ENCODE measurements at regions not wholly inside any gene's neighbourhood (a gene's known extent, or its start where the extent isn't known, plus 50 kb on each side); places are given as distances from the start of the nearest gene placed in this dataset.

DNA sequence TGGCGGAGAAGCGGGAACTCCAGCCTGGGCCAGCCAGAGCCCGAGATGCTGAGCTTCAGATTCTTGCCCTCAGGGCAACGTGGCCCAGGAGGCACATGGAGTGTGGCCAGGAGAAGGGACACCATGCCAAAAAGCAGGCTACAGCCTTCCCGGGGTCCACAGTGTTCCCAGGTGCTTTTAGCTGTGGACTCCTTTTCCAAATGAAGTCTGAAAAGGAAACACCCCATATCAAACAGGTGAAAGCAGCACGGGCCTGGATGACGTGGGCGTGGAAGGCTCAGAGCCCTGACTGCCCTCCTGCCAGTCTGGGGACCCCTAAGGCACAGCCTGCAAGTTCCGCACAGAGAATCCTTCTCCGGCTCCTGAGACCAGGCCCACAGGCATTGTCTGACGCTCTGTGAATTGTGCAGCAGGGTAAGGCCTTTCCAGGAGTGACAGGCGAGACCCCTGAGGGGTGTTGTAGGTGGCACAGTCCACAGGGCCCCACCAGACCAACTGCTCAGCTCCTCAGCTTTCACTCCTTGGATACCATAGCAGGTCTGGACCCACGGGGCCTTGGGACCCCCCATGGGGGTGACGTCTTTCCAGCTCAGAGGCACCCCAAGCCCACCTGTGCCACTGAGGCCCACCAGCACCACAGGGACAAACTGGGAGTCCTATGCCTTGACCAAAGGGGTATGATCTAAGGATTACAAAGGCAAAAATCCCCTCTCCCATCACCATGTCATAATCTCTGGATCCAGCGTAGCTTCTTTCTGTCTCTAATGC, 69.6 kb upstream of the RAB6C start:
- intact Hi-C loops (cut with micrococcal nuclease), result no loop called here
- TF ChIP-seq EZH2 (IDR thresholded peaks at IDR 0.05; ENCODE audit: low read length, unreplicated experiment) (no peak), EZH2phosphoT487 (IDR thresholded peaks at IDR 0.05; ENCODE audit: borderline replicate concordance, low read length) (no peak)
- TF ChIP-seq, protein P1, sequence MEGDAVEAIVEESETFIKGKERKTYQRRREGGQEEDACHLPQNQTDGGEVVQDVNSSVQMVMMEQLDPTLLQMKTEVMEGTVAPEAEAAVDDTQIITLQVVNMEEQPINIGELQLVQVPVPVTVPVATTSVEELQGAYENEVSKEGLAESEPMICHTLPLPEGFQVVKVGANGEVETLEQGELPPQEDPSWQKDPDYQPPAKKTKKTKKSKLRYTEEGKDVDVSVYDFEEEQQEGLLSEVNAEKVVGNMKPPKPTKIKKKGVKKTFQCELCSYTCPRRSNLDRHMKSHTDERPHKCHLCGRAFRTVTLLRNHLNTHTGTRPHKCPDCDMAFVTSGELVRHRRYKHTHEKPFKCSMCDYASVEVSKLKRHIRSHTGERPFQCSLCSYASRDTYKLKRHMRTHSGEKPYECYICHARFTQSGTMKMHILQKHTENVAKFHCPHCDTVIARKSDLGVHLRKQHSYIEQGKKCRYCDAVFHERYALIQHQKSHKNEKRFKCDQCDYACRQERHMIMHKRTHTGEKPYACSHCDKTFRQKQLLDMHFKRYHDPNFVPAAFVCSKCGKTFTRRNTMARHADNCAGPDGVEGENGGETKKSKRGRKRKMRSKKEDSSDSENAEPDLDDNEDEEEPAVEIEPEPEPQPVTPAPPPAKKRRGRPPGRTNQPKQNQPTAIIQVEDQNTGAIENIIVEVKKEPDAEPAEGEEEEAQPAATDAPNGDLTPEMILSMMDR (conservative IDR thresholded peaks at IDR 0.05; ENCODE audit: low read depth, low read length), result no peak
- ATAC-seq (no peak), DNase-seq (no peak)
- Histone ChIP-seq H3K9me3 (ENCODE audit: low read length) (no peaks in the 10 kb centered on the region), H3K27ac (ENCODE audit: low read length) (no peak overlapping the region), H2AFZ (ENCODE audit: low read length) (no peak overlapping the region), H3K4me2 (ENCODE audit: low read length) (no peak overlapping the region), H3K4me1 (ENCODE audit: insufficient read depth, low read length) (no peaks in the 10 kb centered on the region), H3F3A (ENCODE audit: low read length, unreplicated experiment) (no peaks in the 10 kb centered on the region), H3K27me3 (ENCODE audit: low read length) (peaks cover 59% of the 10 kb centered on the region), H3K79me2 (ENCODE audit: low read length) (no peaks in the 10 kb centered on the region), H4K20me1 (ENCODE audit: low read length) (no peaks in the 10 kb centered on the region), H3K9ac (ENCODE audit: low read length) (no peak overlapping the region), H3K4me3 (ENCODE audit: low read length) (no peak overlapping the region), H3K9me2 (replicated peaks; ENCODE audit: low read length) (no peaks in the 10 kb centered on the region), H3K36me3 (ENCODE audit: low read depth, low read length) (no peaks in the 10 kb centered on the region)
- no TSS peak for BruUV-seq (replicated peaks)
- CTCF ChIA-PET, result no interaction called here
- POLR2A ChIA-PET (ENCODE audit: unreplicated experiment), result no interaction called here

DNA sequence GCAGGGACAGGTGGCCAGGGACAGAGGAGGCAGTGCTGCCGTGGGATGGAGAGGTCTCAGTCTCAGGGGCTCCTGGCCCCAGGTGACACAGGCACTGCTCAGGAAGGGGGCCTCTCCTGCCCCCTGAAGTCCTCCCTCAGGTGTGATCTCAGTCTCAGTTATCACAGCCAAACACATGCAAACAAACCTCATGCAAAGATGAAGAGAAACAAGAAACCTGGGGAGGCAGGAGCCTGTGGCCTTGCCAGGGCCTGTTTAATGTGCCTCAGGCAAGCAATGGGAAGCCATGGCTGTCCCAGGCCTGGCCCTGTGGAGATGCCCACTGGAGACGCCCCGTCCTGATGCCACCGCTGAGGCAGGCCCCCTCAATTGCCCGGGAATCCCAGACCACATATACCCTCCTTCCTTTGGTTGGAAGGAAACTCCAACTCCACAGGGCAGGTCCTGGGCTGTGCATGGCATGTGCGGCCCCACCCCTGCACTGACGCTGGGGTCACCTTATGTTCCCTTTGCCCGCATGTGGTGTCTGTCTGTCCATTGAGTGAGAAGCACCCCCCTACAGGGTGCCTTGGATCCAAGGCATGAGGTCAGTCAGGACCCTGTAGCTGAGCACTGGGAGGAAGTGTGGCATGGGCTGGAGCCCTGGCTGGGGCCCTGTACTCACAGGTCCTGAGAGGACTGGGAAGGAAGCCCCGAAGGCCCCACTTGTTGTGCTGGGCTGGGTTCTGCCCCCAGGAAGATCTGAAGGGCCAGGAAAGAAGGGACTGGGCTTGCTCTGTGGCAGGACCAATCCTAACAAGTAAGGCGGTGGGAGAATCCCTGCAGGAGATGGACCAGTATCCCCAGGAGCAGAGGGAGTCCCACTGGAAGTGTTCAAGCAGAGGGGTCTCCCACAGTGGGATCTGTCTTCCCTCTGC, 68.8 kb upstream of the RAB6C start:
- no peaks in the 10 kb centered on the region for H3F3A ChIP-seq (ENCODE audit: low read length, unreplicated experiment)
- peaks cover 50% of the 10 kb centered on the region for H3K27me3 ChIP-seq (ENCODE audit: low read length)
- H2AFZ ChIP-seq (ENCODE audit: low read length), result no peak overlapping the region
- H3K79me2 ChIP-seq (ENCODE audit: low read length), result no peaks in the 10 kb centered on the region
- no peak overlapping the region for H3K9ac ChIP-seq (ENCODE audit: low read length)
- BruUV-seq (replicated peaks), result no TSS peak
- intact Hi-C loops (cut with micrococcal nuclease), result no loop called here
- no peak overlapping the region for H3K4me3 ChIP-seq (ENCODE audit: low read length)
- H3K9me3 ChIP-seq (ENCODE audit: low read length), result no peaks in the 10 kb centered on the region
- no peak for ATAC-seq
- no peak overlapping the region for H3K4me2 ChIP-seq (ENCODE audit: low read length)
- H3K27ac ChIP-seq (ENCODE audit: low read length), result no peak overlapping the region
- TF ChIP-seq EZH2 (IDR thresholded peaks at IDR 0.05; ENCODE audit: low read length, unreplicated experiment) (no peak), EZH2phosphoT487 (IDR thresholded peaks at IDR 0.05; ENCODE audit: borderline replicate concordance, low read length) (no peak)
- DNase-seq, result no peak
- H3K36me3 ChIP-seq (ENCODE audit: low read depth, low read length), result no peaks in the 10 kb centered on the region
- CTCF ChIA-PET, result no interaction called here
- no peaks in the 10 kb centered on the region for H3K9me2 ChIP-seq (replicated peaks; ENCODE audit: low read length)
- POLR2A ChIA-PET (ENCODE audit: unreplicated experiment), result no interaction called here
- H3K4me1 ChIP-seq (ENCODE audit: insufficient read depth, low read length), result no peaks in the 10 kb centered on the region
- no peaks in the 10 kb centered on the region for H4K20me1 ChIP-seq (ENCODE audit: low read length)

- no TSS peak for BruUV-seq (replicated peaks)
- H3K36me3 ChIP-seq (ENCODE audit: low read depth, low read length), result no peaks in the 10 kb centered on the region
- H3K9ac ChIP-seq (ENCODE audit: low read length), result no peak overlapping the region
- H3K9me3 ChIP-seq (ENCODE audit: low read length), result no peaks in the 10 kb centered on the region
- no peak overlapping the region for H3K4me2 ChIP-seq (ENCODE audit: low read length)
- ChIA-PET CTCF (no interaction called here), POLR2A (ENCODE audit: unreplicated experiment) (no interaction called here)
- H2AFZ ChIP-seq (ENCODE audit: low read length), result no peak overlapping the region
- no peak overlapping the region for H3K4me3 ChIP-seq (ENCODE audit: low read length)
- H3K27me3 ChIP-seq (ENCODE audit: low read length), result peaks cover 42% of the 10 kb centered on the region
- intact Hi-C loops (cut with micrococcal nuclease), result no loop called here
- no peaks in the 10 kb centered on the region for H3K79me2 ChIP-seq (ENCODE audit: low read length)
- H3K4me1 ChIP-seq (ENCODE audit: insufficient read depth, low read length), result no peaks in the 10 kb centered on the region
- no peak overlapping the region for H3K27ac ChIP-seq (ENCODE audit: low read length)
- DNase-seq (no peak), ATAC-seq (no peak)
- no peaks in the 10 kb centered on the region for H4K20me1 ChIP-seq (ENCODE audit: low read length)
- H3K9me2 ChIP-seq (replicated peaks; ENCODE audit: low read length), result no peaks in the 10 kb centered on the region
- H3F3A ChIP-seq (ENCODE audit: low read length, unreplicated experiment), result no peaks in the 10 kb centered on the region
- TF ChIP-seq EZH2 (IDR thresholded peaks at IDR 0.05; ENCODE audit: low read length, unreplicated experiment) (no peak), EZH2phosphoT487 (IDR thresholded peaks at IDR 0.05; ENCODE audit: borderline replicate concordance, low read length) (no peak)
- TF ChIP-seq, protein P1 (conservative IDR thresholded peaks at IDR 0.05; ENCODE audit: low read depth, low read length), result no peak
Measured at GRCh38 chr2:129911363-129912065, 68.0 kb upstream of the RAB6C start.
